HL-60 (cell line): ENCODE measurements at regions not wholly inside any gene's neighbourhood (a gene's known extent, or its start where the extent isn't known, plus 50 kb on each side); places are given as distances from the start of the nearest gene placed in this dataset.

Source experiments
- DNase-seq, 2 experiments: peaks; one replicate each; pipeline ENCODE4 v3.0.0-alpha.2; 2010 to 2020; ENCODE audit warnings: low read depth in 1 of 2, low spot score in 1 of 2
- H3K27ac ChIP-seq: fragments of 250-450 bp; sonication (Bioruptor Pico); replicated peaks from 2 replicates; pipeline ENCODE4 v1.5.1; 2020; ENCODE audit warnings: mild to moderate bottlenecking, moderate library complexity
- H3K27me3 ChIP-seq: fragments of 250-450 bp; sonication (Bioruptor Pico); 2 replicates; pipeline ENCODE4 v1.5.1; 2021; ENCODE audit warnings: mild to moderate bottlenecking, moderate library complexity; ENCODE audit not compliant: insufficient read depth, poor library complexity, severe bottlenecking
- H3K4me3 ChIP-seq: replicated peaks from 2 replicates; pipeline ENCODE4 v1.5.1; 2011; ENCODE audit warnings: mild to moderate bottlenecking, control low read depth, low read length; ENCODE audit not compliant: insufficient read depth
- CTCF ChIP-seq: IDR thresholded peaks from one replicate; pipeline ENCODE4 v1.5.1; 2011; ENCODE audit warnings: low read length, control low read depth, inconsistent platforms; ENCODE audit not compliant: insufficient read depth
- GABPA ChIP-seq: IDR thresholded peaks from 2 replicates; pipeline ENCODE4 v1.6.1; 2012; ENCODE audit warnings: low read depth
- POLR2AphosphoS5 ChIP-seq: IDR thresholded peaks from 2 replicates; pipeline ENCODE4 v1.6.1; 2012; ENCODE audit warnings: low read depth
- REST ChIP-seq: IDR thresholded peaks from 2 replicates; pipeline ENCODE4 v1.6.1; 2012; ENCODE audit warnings: low read depth; ENCODE audit not compliant: insufficient replicate concordance
- SPI1 ChIP-seq: IDR thresholded peaks from 2 replicates; pipeline ENCODE4 v1.6.1; 2012; ENCODE audit warnings: low read depth, mild to moderate bottlenecking, borderline replicate concordance

GRCh38 chr18:11283479-11284161 lies 134.3 kb upstream of the PIEZO2 start:
- Histone ChIP-seq H3K27me3 (no peaks in the 10 kb centered on the region), H3K4me3 (no peak overlapping the region), H3K27ac (no peak overlapping the region)
- TF ChIP-seq CTCF (no peak), REST (no peak), SPI1 (no peak), GABPA (no peak), POLR2AphosphoS5 (no peak)
- no peak for DNase-seq

GRCh38 chr18:11279461-11279860 lies 130.1 kb upstream of the PIEZO2 start:
- Histone ChIP-seq H3K4me3 (no peak overlapping the region), H3K27ac (no peak overlapping the region), H3K27me3 (no peaks in the 10 kb centered on the region)
- DNase-seq = no peak
- TF ChIP-seq GABPA = no peak
- TF ChIP-seq REST = no peak
- TF ChIP-seq CTCF = no peak
- no peak for TF ChIP-seq POLR2AphosphoS5
- no peak for TF ChIP-seq SPI1

GRCh38 chr18:11276678-11277077 lies 127.3 kb upstream of the PIEZO2 start:
- Histone ChIP-seq H3K27me3 (no peaks in the 10 kb centered on the region), H3K4me3 (no peak overlapping the region), H3K27ac (no peak overlapping the region)
- TF ChIP-seq POLR2AphosphoS5 = no peak
- TF ChIP-seq GABPA = no peak
- TF ChIP-seq CTCF = no peak
- no peak for TF ChIP-seq SPI1
- TF ChIP-seq REST = no peak
- no peak for DNase-seq
